ENCODE measurements at regions not wholly inside any gene's neighbourhood (a gene's known extent, or its start where the extent isn't known, plus 50 kb on each side); places are given as distances from the start of the nearest gene placed in this dataset.

DNA sequence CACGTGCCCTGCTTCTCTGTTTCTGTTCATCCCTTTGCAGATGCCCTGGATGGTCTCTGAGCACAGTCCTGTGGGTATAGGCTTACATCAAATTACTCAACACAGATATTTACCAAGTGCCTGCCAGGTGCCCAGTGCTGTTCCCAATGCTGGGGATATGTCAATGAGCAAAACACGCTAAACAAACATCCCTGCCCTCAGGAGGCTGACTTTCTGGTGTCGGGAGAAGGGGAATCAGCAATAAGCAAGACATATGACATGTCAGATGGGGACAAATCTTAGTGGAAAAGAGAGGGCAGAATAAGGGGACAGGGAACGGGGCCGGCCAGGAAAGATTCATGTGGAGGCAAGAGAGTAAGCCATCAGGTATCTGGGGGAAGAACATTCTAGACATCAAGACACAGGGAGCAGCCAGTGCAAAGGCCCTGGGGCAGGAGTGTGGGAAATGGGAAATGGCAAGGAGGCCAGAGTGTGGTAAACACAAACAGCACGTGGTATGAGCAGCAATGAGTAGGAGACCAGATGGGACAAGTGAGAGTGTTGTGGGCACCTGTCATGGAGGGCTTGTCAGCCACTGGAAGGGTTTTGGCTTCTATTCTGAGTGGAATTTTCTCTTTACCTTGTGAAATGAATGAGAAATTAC lies 160.2 kb upstream of the KAZN start:
- no peak for DNase-seq (ENCODE audit: low spot score)
- no peak overlapping the region for H3K27ac ChIP-seq
- no peak overlapping the region for H3K4me3 ChIP-seq
- TF ChIP-seq, protein P1, sequence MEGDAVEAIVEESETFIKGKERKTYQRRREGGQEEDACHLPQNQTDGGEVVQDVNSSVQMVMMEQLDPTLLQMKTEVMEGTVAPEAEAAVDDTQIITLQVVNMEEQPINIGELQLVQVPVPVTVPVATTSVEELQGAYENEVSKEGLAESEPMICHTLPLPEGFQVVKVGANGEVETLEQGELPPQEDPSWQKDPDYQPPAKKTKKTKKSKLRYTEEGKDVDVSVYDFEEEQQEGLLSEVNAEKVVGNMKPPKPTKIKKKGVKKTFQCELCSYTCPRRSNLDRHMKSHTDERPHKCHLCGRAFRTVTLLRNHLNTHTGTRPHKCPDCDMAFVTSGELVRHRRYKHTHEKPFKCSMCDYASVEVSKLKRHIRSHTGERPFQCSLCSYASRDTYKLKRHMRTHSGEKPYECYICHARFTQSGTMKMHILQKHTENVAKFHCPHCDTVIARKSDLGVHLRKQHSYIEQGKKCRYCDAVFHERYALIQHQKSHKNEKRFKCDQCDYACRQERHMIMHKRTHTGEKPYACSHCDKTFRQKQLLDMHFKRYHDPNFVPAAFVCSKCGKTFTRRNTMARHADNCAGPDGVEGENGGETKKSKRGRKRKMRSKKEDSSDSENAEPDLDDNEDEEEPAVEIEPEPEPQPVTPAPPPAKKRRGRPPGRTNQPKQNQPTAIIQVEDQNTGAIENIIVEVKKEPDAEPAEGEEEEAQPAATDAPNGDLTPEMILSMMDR (IDR thresholded peaks at IDR 0.05) = no peak

DNA sequence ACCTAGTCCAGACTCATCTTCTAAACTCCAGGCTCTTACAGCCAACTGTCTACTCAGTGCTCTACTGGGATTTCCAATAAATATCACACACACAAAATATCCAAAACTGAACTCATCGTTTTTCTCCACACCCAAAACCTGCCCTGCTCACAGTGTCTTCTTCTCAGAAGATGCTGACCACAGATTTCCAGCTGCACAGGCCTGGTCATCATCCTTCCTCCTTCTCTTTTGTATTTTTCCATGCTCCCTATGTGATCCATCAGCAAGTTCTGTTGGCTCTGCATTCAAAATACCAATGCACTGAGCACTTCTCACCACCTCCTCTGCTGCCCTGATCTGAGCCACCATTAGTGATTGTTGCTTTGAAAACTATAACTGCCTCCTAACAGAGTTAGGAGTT lies 159.5 kb upstream of the KAZN start:
- DNase-seq (ENCODE audit: low spot score) = no peak
- Histone ChIP-seq H3K27ac (no peak overlapping the region), H3K4me3 (no peak overlapping the region)
- TF ChIP-seq, protein P1 (IDR thresholded peaks at IDR 0.05) = no peak

DNA sequence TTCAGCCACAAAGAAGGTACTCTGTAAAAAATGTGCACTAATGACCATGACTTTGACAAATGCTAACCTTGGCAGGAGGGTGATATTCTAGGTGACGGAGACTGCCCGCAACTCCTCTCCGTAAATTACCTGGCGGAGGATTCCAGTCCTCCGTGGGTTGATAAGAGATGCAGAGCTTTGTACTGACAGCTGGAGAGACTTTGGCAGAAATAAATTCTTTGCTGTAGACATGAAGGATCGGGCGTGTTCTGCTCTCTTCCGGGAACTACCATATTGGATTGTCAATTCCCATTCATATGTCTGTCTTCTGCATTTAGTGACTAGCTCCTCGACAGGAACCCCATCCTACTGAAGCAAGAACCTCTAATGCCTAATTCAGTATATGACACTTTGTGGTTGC lies 158.3 kb upstream of the KAZN start:
- Histone ChIP-seq H3K4me3 (no peak overlapping the region), H3K27ac (no peak overlapping the region)
- TF ChIP-seq, protein P1 (IDR thresholded peaks at IDR 0.05) = no peak
- DNase-seq (ENCODE audit: low spot score) = no peak

DNA sequence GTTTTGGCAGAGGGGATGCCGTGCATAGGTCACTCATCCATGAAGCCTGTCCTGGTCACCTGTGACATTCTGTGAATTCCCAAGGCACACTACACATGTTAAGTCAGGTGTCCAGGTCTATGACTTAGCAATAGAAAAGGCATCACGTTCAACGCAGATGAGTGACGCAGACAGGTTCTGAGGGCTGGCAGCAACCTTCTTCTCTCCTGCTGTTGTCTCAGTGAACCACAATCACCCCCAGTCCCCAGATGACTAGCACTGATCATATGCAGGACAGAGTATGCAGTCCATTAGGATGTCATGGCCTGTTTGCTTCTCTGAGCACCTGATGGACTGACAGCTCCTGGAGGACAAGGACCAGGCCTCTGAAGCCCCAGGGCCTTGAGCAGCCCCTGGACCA lies 157.8 kb upstream of the KAZN start:
- TF ChIP-seq, protein P1 (IDR thresholded peaks at IDR 0.05) = no peak
- Histone ChIP-seq H3K27ac (no peak overlapping the region), H3K4me3 (no peak overlapping the region)
- DNase-seq (ENCODE audit: low spot score) = no peak

DNA sequence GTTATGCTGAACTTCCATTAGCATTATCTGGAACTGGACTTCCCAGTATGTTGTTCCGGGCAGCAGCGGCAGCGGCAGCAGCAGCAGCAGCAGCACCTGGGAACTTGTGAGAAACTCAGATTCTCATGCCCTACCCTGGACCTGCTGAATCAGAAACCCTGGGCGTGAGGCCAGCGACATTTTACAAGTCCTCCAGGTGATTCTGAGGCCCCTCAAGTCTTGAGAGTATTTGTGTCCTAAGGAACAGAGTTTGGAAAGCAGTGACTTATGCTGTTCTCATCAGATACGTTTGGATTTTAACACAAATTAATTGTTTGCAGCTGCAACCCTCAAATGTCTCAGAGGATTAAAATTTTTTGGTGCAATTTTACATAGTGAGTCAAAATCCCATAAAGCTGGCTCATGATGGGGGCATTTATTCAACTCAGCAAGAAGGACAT lies 157.2 kb upstream of the KAZN start:
- TF ChIP-seq, protein P1 (IDR thresholded peaks at IDR 0.05) = no peak
- no peak for DNase-seq (ENCODE audit: low spot score)
- H3K27ac ChIP-seq = no peak overlapping the region
- H3K4me3 ChIP-seq = no peak overlapping the region

- H3K4me3 ChIP-seq = no peak overlapping the region
- no peak overlapping the region for H3K27ac ChIP-seq
- TF ChIP-seq, protein P1 (IDR thresholded peaks at IDR 0.05) = no peak
- DNase-seq (ENCODE audit: low spot score) = no peak
Observed at GRCh38 chr1:14442669-14443068, 155.8 kb upstream of the KAZN start.

GRCh38 chr1:14443164-14443787 lies 155.2 kb upstream of the KAZN start:
- TF ChIP-seq, protein P1 (IDR thresholded peaks at IDR 0.05) = no peak
- no peak for DNase-seq (ENCODE audit: low spot score)
- Histone ChIP-seq H3K27ac (no peak overlapping the region), H3K4me3 (no peak overlapping the region)
